ENCODE measurements at regions not wholly inside any gene's neighbourhood (a gene's known extent, or its start where the extent isn't known, plus 50 kb on each side); places are given as distances from the start of the nearest gene placed in this dataset.

- intact Hi-C loops (cut with DNase I; ENCODE audit: low total_unique reads), result no loop called here
- no peak overlapping the region for H3K4me3 ChIP-seq (ENCODE audit: low read depth, poor library complexity, severe bottlenecking)
- TF ChIP-seq POLR2A (IDR thresholded peaks at IDR 0.05), result no peak
- TF ChIP-seq CTCF (IDR thresholded peaks at IDR 0.05), result no peak
- 66 to 74% methylated on average over 6 of the region's 6 CpGs for WGBS, 2 donors
- DNase-seq (ENCODE audit: low spot score in 2 of 2), result no peak
Observed at GRCh38 chr14:71491931-71492330, 440.3 kb upstream of the RGS6 start.

DNA sequence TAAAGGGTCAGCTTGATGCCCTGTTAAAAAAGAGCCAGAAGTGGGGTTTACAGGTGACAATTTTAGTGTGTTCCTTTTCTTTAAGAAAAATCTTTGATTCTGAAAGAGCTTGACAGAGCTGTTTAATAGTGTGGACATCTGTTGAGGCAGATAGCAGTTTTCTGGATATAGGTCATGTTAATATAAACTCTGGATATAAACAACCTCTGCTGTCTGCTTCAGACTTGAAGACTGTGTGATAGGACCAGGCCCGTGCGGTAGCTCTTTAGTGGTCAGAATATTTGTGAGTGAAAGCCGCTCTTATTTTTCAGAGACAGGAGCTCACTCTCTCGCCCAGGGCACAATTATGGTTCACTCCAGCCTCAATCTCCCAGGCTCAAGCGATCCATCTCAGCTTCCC lies 439.9 kb upstream of the RGS6 start:
- intact Hi-C loops (cut with DNase I; ENCODE audit: low total_unique reads), result no loop called here
- no peak for TF ChIP-seq CTCF (IDR thresholded peaks at IDR 0.05)
- TF ChIP-seq POLR2A (IDR thresholded peaks at IDR 0.05), result no peak
- no peak overlapping the region for H3K4me3 ChIP-seq (ENCODE audit: low read depth, poor library complexity, severe bottlenecking)
- no peak for DNase-seq (ENCODE audit: low spot score in 2 of 2)
- 92 to 95% methylated on average over 5 of the region's 5 CpGs for WGBS, 2 donors

DNA sequence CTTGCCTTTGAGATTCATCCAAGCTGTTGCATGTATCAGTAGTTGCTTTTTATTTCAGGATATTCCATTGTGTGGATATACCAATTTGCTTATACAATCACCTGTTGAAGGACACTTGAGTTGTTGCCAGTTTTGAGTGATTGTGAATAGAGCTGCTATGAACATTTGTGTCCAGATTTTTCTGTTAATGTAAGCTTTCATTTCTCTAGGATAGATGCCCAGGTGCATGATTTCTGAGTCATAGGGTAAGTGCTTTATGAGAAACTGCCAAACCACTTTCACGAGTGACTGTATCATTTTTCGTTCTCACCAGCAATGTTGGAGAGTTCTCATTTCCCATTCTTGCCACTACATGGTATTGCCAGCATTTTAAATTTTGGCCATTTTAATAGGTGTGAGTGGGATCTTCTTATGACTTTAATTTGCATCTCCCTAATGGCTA lies 434.6 kb upstream of the RGS6 start:
- intact Hi-C loops (cut with DNase I; ENCODE audit: low total_unique reads), result no loop called here
- 34 to 53% methylated on average over 2 of the region's 2 CpGs for WGBS, 2 donors
- H3K4me3 ChIP-seq (ENCODE audit: low read depth, poor library complexity, severe bottlenecking), result no peak overlapping the region
- DNase-seq (ENCODE audit: low spot score in 2 of 2), result no peak
- TF ChIP-seq CTCF (IDR thresholded peaks at IDR 0.05) (no peak), POLR2A (IDR thresholded peaks at IDR 0.05) (no peak)

DNA sequence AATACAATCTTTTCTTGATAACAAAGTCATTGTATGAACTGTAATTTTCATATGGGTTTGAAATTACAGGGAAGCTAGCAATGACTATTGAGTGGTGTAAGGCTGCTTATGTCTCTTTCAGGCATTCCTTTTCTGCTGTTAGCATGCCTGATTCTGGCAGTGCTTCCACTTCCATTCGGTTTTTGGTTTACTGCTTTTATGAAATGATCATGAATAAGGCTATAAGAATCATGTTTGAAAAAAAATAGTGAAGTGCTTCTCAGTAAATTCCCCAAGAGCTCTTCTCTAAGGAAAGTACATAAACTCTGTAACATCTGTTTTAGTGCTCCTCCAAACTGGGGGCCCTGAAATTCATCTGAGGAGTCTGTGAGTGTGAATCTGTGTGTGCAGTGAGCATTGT lies 434.0 kb upstream of the RGS6 start:
- WGBS, 2 donors, result 31 to 39% methylated on average over 1 of the region's 1 CpG
- intact Hi-C loops (cut with DNase I; ENCODE audit: low total_unique reads), result no loop called here
- no peak overlapping the region for H3K4me3 ChIP-seq (ENCODE audit: low read depth, poor library complexity, severe bottlenecking)
- no peak for DNase-seq (ENCODE audit: low spot score in 2 of 2)
- TF ChIP-seq CTCF (IDR thresholded peaks at IDR 0.05), result no peak
- no peak for TF ChIP-seq POLR2A (IDR thresholded peaks at IDR 0.05)

- no peak overlapping the region for H3K4me3 ChIP-seq (ENCODE audit: low read depth, poor library complexity, severe bottlenecking)
- WGBS, 2 donors, result 69 to 72% methylated on average over 3 of the region's 3 CpGs
- intact Hi-C loops (cut with DNase I; ENCODE audit: low total_unique reads), result no loop called here
- TF ChIP-seq POLR2A (IDR thresholded peaks at IDR 0.05) (no peak), CTCF (IDR thresholded peaks at IDR 0.05) (no peak)
- no peak for DNase-seq (ENCODE audit: low spot score in 2 of 2)
Observed at GRCh38 chr14:71499018-71499417, 433.2 kb upstream of the RGS6 start.

DNA sequence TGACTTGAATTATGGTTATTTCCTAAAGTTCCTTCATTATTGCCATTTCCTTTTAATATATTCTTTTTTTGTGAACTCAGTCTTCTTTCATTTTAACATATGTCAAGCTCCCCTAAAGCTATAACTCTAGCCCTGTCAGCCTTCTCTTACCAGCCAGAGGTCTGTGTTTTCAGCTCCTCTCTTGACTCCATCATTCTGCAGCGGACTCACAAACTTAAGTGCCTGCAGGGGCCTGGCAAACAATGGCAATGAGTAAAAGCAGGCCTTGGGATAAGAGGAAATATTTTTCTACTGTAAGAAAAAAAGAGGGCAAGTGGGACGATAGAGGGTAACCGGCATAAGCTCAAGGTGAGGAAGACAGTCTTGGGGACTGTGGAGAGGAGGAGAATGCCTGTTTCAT lies 424.5 kb upstream of the RGS6 start:
- no peak overlapping the region for H3K4me3 ChIP-seq (ENCODE audit: low read depth, poor library complexity, severe bottlenecking)
- intact Hi-C loops (cut with DNase I; ENCODE audit: low total_unique reads), result no loop called here
- no peak for TF ChIP-seq POLR2A (IDR thresholded peaks at IDR 0.05)
- no peak for TF ChIP-seq CTCF (IDR thresholded peaks at IDR 0.05)
- 94 to 97% methylated on average over 3 of the region's 3 CpGs for WGBS, 2 donors
- DNase-seq (ENCODE audit: low spot score in 2 of 2), result no peak

Measured in lower leg skin (tissue), 4 donors.